ENCODE measurements at regions not wholly inside any gene's neighbourhood (a gene's known extent, or its start where the extent isn't known, plus 50 kb on each side); places are given as distances from the start of the nearest gene placed in this dataset.

DNA sequence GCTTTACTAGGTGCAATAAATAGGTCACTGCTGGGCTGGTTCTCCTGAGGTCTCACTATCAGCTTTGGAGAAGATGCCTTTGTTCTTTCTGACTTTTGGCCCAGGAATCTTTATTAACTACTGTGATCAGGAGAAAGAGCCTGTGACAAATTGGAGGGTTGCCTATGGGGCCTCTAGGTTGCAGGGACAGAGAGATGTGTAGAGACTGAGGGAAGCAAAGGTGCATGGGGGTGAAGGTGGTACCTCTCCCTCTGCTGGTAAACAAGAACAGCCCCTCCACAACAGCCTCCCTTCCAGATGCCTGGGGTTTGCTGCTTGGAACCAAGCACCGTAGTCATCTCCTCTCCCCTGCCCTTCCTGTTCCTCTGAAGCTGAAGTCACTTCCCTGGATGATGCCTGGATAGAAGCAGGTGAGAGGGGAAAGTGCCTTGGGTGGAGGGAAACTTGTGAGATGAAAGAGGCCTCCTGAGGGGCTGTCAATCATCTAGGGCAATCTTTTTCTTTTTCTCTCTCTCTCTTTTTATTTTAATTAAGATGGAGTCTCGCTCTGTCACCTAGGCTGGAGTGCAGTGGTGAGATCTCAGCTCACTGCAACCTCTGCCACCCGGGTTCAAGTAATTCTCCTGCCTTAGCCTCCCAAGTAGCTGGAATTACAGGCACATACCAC, 57.4 kb upstream of the DUSP22 start:
- TF ChIP-seq, protein P1, sequence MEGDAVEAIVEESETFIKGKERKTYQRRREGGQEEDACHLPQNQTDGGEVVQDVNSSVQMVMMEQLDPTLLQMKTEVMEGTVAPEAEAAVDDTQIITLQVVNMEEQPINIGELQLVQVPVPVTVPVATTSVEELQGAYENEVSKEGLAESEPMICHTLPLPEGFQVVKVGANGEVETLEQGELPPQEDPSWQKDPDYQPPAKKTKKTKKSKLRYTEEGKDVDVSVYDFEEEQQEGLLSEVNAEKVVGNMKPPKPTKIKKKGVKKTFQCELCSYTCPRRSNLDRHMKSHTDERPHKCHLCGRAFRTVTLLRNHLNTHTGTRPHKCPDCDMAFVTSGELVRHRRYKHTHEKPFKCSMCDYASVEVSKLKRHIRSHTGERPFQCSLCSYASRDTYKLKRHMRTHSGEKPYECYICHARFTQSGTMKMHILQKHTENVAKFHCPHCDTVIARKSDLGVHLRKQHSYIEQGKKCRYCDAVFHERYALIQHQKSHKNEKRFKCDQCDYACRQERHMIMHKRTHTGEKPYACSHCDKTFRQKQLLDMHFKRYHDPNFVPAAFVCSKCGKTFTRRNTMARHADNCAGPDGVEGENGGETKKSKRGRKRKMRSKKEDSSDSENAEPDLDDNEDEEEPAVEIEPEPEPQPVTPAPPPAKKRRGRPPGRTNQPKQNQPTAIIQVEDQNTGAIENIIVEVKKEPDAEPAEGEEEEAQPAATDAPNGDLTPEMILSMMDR (IDR thresholded peaks at IDR 0.05), result no peak
- TF ChIP-seq EP300 (IDR thresholded peaks at IDR 0.05), result no peak

All from sigmoid colon (tissue), 4 donors.